Astrocyte (in vitro differentiated cells and primary cell): ENCODE measurements at regions not wholly inside any gene's neighbourhood (a gene's known extent, or its start where the extent isn't known, plus 50 kb on each side); places are given as distances from the start of the nearest gene placed in this dataset.
A peak's percentile ranks its signal among the peaks of the same experiment; 100 is the strongest.

Experiments
- DNase-seq: peaks from one replicate; pipeline ENCODE4 v3.0.0-alpha.2; 2010; ENCODE audit warnings: low read depth
- FAIRE-seq: peaks from 2 replicates; lab custom pipeline; 2011; peaks lifted over from hg19 to GRCh38; lab: Jason Lieb, UNC
- H2AFZ ChIP-seq: 2 replicates; pipeline ENCODE4 v1.6.0; 2012; ENCODE audit warnings: low read depth, low read length, inconsistent platforms
- H3K27ac ChIP-seq: 2 replicates; pipeline ENCODE4 v1.5.1; 2011; ENCODE audit warnings: low read depth, low read length, inconsistent platforms
- H3K27me3 ChIP-seq: 2 replicates; pipeline ENCODE4 v1.6.0; 2011; ENCODE audit warnings: low read length, inconsistent platforms; ENCODE audit not compliant: insufficient read depth
- H3K36me3 ChIP-seq: 2 replicates; pipeline ENCODE4 v1.5.1; 2011; ENCODE audit warnings: low read length, inconsistent platforms; ENCODE audit not compliant: insufficient read depth
- H3K4me1 ChIP-seq: 2 replicates; pipeline ENCODE4 v1.5.1; 2011; ENCODE audit warnings: low read length, inconsistent platforms; ENCODE audit not compliant: insufficient read depth
- H3K4me2 ChIP-seq: 2 replicates; pipeline ENCODE4 v1.6.0; 2012; ENCODE audit warnings: low read length, inconsistent platforms
- H3K4me3 ChIP-seq: 2 replicates; pipeline ENCODE4 v1.5.1; 2011; ENCODE audit warnings: low read depth, mild to moderate bottlenecking, low read length, inconsistent platforms; ENCODE audit not compliant: insufficient read depth
- H3K79me2 ChIP-seq: 2 replicates; pipeline ENCODE4 v1.6.0; 2012; ENCODE audit warnings: mild to moderate bottlenecking, low read length, inconsistent platforms; ENCODE audit not compliant: insufficient read depth
- H3K9ac ChIP-seq: 2 replicates; pipeline ENCODE4 v1.6.0; 2012; ENCODE audit warnings: mild to moderate bottlenecking, low read length, inconsistent platforms
- H3K9me3 ChIP-seq: 2 replicates; pipeline ENCODE4 v1.5.1; 2012; ENCODE audit warnings: low read depth, mild to moderate bottlenecking, low read length, inconsistent platforms; ENCODE audit not compliant: insufficient read depth
- H4K20me1 ChIP-seq: 2 replicates; pipeline ENCODE4 v1.6.0; 2012; ENCODE audit warnings: low read length, inconsistent platforms; ENCODE audit not compliant: insufficient read depth
- H3K27ac Mint-ChIP-seq: one replicate; pipeline ENCODE4 v1.8.0; 2021; ENCODE audit warnings: mild to moderate bottlenecking, mixed read lengths; ENCODE audit not compliant: unreplicated experiment
- H3K27me3 Mint-ChIP-seq: one replicate; pipeline ENCODE4 v1.8.0; 2021; ENCODE audit warnings: low read depth, mixed read lengths; ENCODE audit not compliant: unreplicated experiment
- H3K36me3 Mint-ChIP-seq: one replicate; pipeline ENCODE4 v1.8.0; 2021; ENCODE audit warnings: low read depth, mixed read lengths; ENCODE audit not compliant: unreplicated experiment
- H3K4me1 Mint-ChIP-seq: one replicate; pipeline ENCODE4 v1.8.0; 2021; ENCODE audit warnings: low read depth, mixed read lengths; ENCODE audit not compliant: unreplicated experiment
- H3K4me3 Mint-ChIP-seq: one replicate; pipeline ENCODE4 v1.8.0; 2021; ENCODE audit warnings: mild to moderate bottlenecking, moderate library complexity, mixed read lengths; ENCODE audit not compliant: unreplicated experiment
- H3K9me3 Mint-ChIP-seq: one replicate; pipeline ENCODE4 v1.8.0; 2021; ENCODE audit warnings: mild to moderate bottlenecking, mixed read lengths; ENCODE audit not compliant: unreplicated experiment
- CTCF ChIP-seq: IDR thresholded peaks from 2 replicates; pipeline ENCODE4 v1.5.1; 2011; ENCODE audit warnings: low read depth, mild to moderate bottlenecking, inconsistent platforms, low read length, moderate library complexity; ENCODE audit not compliant: insufficient read depth
- EZH2 ChIP-seq: IDR thresholded peaks from 2 replicates; pipeline ENCODE4 v1.6.1; 2012; ENCODE audit warnings: mild to moderate bottlenecking, low read length, inconsistent platforms; ENCODE audit not compliant: insufficient read depth

- H4K20me1 ChIP-seq: no peaks in the 10 kb centered on the region
- no peaks in the 10 kb centered on the region for H3K36me3 Mint-ChIP-seq
- no peak overlapping the region for H2AFZ ChIP-seq
- H3K4me3 Mint-ChIP-seq: no peak overlapping the region
- FAIRE-seq (no peak), DNase-seq (no peak)
- H3K9ac ChIP-seq: no peak overlapping the region
- no peak overlapping the region for H3K4me2 ChIP-seq
- H3K9me3 ChIP-seq: no peaks in the 10 kb centered on the region
- H3K27ac Mint-ChIP-seq: no peak overlapping the region
- no peaks in the 10 kb centered on the region for H3K9me3 Mint-ChIP-seq
- no peaks in the 10 kb centered on the region for H3K79me2 ChIP-seq
- TF ChIP-seq CTCF (no peak), EZH2 (no peak)
- H3K27me3 ChIP-seq: no peaks in the 10 kb centered on the region
- H3K4me3 ChIP-seq: no peak overlapping the region
- no peaks in the 10 kb centered on the region for H3K36me3 ChIP-seq
- no peaks in the 10 kb centered on the region for H3K4me1 Mint-ChIP-seq
- H3K27ac ChIP-seq: no peak overlapping the region
- peaks cover 17% of the 10 kb centered on the region for H3K27me3 Mint-ChIP-seq
- no peaks in the 10 kb centered on the region for H3K4me1 ChIP-seq
These were observed 259.9 kb upstream of the SLCO3A1 start for GRCh38 chr15:91593653-91594052.

- H3K4me1 ChIP-seq: no peaks in the 10 kb centered on the region
- no peak for FAIRE-seq
- H2AFZ ChIP-seq: no peak overlapping the region
- no peaks in the 10 kb centered on the region for H3K36me3 ChIP-seq
- no peaks in the 10 kb centered on the region for H3K9me3 ChIP-seq
- H3K36me3 Mint-ChIP-seq: no peaks in the 10 kb centered on the region
- H3K4me1 Mint-ChIP-seq: no peaks in the 10 kb centered on the region
- no peaks in the 10 kb centered on the region for H3K9me3 Mint-ChIP-seq
- no peak overlapping the region for H3K4me3 Mint-ChIP-seq
- DNase-seq: no peak
- H3K27me3 Mint-ChIP-seq: peaks cover 20% of the 10 kb centered on the region
- H3K4me2 ChIP-seq: no peak overlapping the region
- no peak for TF ChIP-seq EZH2
- no peak for TF ChIP-seq CTCF
- H4K20me1 ChIP-seq: no peaks in the 10 kb centered on the region
- no peak overlapping the region for H3K27ac ChIP-seq
- H3K9ac ChIP-seq: no peak overlapping the region
- H3K27ac Mint-ChIP-seq: no peak overlapping the region
- no peaks in the 10 kb centered on the region for H3K79me2 ChIP-seq
- H3K4me3 ChIP-seq: no peak overlapping the region
- no peaks in the 10 kb centered on the region for H3K27me3 ChIP-seq
These were observed 254.2 kb upstream of the SLCO3A1 start for GRCh38 chr15:91599261-91599660.

GRCh38 chr15:91603384-91604080, 250.0 kb upstream of the SLCO3A1 start:
- Mint-ChIP-seq H3K27me3 (peaks cover 3% of the 10 kb centered on the region), H3K4me1 (no peaks in the 10 kb centered on the region)
- FAIRE-seq: no peak

More at GRCh38 chr15:91603384-91604080, 250.0 kb upstream of the SLCO3A1 start:
- no peak overlapping the region for H3K27ac ChIP-seq
- H3K27me3 ChIP-seq: no peaks in the 10 kb centered on the region
- H3K4me1 ChIP-seq: no peaks in the 10 kb centered on the region
- no peaks in the 10 kb centered on the region for H4K20me1 ChIP-seq
- H2AFZ ChIP-seq: no peak overlapping the region
- no peaks in the 10 kb centered on the region for H3K9me3 ChIP-seq
- H3K4me3 Mint-ChIP-seq: no peak overlapping the region
- H3K36me3 ChIP-seq: no peaks in the 10 kb centered on the region
- no peak for TF ChIP-seq CTCF
- no peak for TF ChIP-seq EZH2
- no peaks in the 10 kb centered on the region for H3K36me3 Mint-ChIP-seq
- no peak overlapping the region for H3K27ac Mint-ChIP-seq
- peak; percentile 13 for DNase-seq
- peaks cover 3% of the 10 kb centered on the region for H3K9me3 Mint-ChIP-seq
- no peak overlapping the region for H3K4me3 ChIP-seq
- no peak overlapping the region for H3K4me2 ChIP-seq
- H3K79me2 ChIP-seq: no peaks in the 10 kb centered on the region
- H3K9ac ChIP-seq: no peak overlapping the region
